GM12865 (cell line): ENCODE measurements at regions not wholly inside any gene's neighbourhood (a gene's known extent, or its start where the extent isn't known, plus 50 kb on each side); places are given as distances from the start of the nearest gene placed in this dataset.

Experiments
- DNase-seq: peaks from one replicate; pipeline ENCODE4 v3.0.0; 2010; ENCODE audit warnings: low read depth
- H3K4me3 ChIP-seq: 2 replicates; pipeline ENCODE4 v1.5.1; 2011; ENCODE audit warnings: mild to moderate bottlenecking, low read depth, low read length, control low read depth
- TF ChIP-seq, protein P1 (sequence below): IDR thresholded peaks from 2 replicates; pipeline ENCODE4 v1.5.1; 2011; ENCODE audit warnings: low read length, control low read depth, low read depth, inconsistent platforms; ENCODE audit not compliant: insufficient read depth; ENCODE audit errors: missing control alignments

DNA sequence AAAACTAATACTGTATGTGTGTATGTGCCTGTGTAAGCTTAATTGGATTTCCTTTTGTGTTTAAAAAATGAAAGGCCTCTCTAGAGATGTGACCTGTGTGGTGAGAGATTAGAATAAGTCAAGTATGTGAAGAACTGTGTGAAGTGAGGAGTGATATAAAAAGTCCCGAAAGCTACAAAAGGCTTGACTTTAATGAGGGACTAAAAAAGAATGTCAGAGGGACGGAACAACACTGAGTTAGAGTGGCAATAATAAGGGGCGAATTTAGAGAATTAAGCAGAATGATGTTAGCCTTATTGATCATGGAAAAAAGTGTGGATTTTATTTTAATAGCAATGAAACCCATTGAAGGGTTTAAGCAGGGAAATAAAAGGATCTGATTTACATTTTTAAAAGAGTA is 1281.2 kb upstream of the ADGRB3 start:
- H3K4me3 ChIP-seq = no peak overlapping the region
- TF ChIP-seq, protein P1, sequence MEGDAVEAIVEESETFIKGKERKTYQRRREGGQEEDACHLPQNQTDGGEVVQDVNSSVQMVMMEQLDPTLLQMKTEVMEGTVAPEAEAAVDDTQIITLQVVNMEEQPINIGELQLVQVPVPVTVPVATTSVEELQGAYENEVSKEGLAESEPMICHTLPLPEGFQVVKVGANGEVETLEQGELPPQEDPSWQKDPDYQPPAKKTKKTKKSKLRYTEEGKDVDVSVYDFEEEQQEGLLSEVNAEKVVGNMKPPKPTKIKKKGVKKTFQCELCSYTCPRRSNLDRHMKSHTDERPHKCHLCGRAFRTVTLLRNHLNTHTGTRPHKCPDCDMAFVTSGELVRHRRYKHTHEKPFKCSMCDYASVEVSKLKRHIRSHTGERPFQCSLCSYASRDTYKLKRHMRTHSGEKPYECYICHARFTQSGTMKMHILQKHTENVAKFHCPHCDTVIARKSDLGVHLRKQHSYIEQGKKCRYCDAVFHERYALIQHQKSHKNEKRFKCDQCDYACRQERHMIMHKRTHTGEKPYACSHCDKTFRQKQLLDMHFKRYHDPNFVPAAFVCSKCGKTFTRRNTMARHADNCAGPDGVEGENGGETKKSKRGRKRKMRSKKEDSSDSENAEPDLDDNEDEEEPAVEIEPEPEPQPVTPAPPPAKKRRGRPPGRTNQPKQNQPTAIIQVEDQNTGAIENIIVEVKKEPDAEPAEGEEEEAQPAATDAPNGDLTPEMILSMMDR = no peak
- DNase-seq = no peak

DNA sequence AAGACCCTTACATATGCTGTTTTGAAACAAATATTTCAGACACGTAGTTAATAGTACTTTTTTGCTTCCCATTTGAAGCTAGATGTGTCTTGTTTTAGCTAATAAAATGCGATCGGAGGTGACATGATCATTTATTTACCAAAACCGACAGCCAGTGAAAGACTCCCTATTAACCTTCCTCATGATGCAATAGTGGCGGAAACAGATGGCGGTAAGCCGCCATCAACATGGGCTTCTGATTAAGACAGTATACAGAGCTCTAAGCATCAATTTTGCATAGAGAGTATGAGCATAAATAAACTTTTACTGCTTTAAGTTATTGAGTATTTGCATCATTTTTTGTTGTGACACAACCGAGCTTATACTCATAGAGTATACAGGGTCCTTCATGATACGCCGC is 1282.4 kb upstream of the ADGRB3 start:
- TF ChIP-seq, protein P1 = no peak
- H3K4me3 ChIP-seq = no peak overlapping the region
- no peak for DNase-seq

DNA sequence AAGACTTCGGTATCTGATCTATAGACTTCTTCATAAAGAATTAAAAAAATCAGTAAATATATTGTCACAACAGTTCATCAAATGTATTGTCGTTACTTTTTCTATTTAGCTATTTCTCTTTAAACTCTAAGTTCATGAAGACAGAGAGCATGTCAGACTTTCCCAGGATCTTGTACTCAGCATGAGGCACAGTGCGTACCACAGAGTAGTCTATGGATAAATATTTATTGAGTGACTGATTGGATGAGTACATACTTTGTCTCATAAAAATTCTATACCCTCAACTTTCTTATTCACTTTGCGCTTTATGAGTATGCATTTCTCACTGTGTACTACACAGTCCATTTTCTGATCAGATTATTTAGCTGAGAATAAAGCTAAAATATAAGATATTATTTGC is 1284.4 kb upstream of the ADGRB3 start:
- no peak for DNase-seq
- H3K4me3 ChIP-seq = no peak overlapping the region
- TF ChIP-seq, protein P1 = no peak

DNA sequence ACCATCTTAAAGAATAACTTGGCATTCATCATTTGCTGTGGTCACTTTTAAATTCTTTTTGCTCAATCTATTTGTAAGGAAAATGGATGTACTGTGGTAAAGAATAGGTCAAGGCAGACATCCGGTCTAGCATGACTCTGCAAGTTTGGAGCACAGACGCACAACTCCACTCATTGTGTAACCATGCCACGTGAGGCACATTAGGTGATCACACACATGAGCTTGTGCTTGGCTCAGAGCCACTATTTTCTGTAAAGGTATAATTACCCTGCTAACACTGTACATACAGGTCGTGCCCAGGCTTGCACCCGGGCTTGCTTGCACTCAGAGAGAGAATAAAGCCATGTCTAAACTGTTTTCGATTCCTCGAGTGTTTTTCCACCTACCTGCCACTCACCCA is 1289.1 kb upstream of the ADGRB3 start:
- no peak overlapping the region for H3K4me3 ChIP-seq
- DNase-seq = no peak
- TF ChIP-seq, protein P1 = no peak

DNA sequence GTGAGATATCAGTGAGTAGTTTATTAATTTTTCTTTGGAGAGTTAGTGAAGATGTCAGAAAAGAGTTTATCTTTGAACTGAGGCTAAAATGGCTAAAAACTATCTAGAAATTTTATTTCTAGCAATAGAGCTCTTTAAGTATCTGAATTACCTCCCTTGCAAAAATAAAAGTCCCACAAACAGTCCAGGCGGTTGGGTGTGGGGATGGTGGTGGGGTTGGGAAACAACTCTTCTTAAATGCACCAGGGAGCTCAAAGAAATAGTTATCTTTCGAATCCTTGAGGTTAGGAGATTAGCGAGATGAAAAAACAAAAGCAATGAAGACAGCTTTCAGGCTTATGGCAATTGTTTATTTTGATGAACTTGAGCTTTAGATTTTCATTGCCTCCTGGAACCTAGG is 1299.1 kb upstream of the ADGRB3 start:
- TF ChIP-seq, protein P1 = no peak
- no peak overlapping the region for H3K4me3 ChIP-seq
- no peak for DNase-seq

DNA sequence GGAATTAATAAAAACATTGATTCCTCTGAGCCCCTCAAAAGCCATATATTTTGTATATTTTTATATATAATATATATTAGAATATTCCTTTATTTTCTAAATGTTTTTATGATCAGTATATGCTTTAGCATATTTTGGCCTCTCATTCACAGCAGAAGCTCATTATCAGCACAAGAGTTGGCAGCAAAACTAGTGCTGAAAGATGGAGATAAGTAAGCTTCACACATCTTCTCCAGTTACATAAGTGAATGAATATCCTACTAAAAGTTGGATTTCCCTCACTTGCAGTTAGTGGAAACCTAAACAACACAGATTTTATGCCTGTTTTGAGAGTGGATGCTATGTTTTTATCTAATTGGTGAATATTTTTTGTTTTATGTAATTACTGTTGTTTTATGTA is 1303.8 kb upstream of the ADGRB3 start:
- TF ChIP-seq, protein P1 = no peak
- no peak overlapping the region for H3K4me3 ChIP-seq
- no peak for DNase-seq

DNA sequence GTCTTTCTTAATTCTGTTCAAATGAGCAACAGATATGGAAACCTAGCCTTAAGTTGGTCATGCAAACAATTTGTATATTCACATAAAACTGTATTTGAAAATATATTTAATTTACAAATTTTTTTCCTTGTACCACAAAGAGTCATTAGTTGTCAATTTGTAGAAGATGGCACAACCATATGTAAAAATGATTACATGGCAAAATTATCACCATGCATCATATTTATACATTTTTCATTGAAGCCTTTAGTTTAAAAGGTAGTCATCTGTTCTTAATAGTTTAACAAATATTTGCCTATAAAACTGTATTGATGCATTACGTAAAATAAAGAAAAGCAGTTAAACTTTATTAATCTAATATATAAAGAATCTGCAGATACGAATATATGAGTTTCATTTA is 1306.8 kb upstream of the ADGRB3 start:
- H3K4me3 ChIP-seq = no peak overlapping the region
- DNase-seq = no peak
- TF ChIP-seq, protein P1 = no peak
